Chondrocyte (in vitro differentiated cells): ENCODE measurements at regions not wholly inside any gene's neighbourhood (a gene's known extent, or its start where the extent isn't known, plus 50 kb on each side); places are given as distances from the start of the nearest gene placed in this dataset.
A peak's percentile ranks its signal among the peaks of the same experiment; 100 is the strongest.

Source experiments
- DNase-seq: peaks from one replicate; pipeline ENCODE4 v3.0.0; 2021; ENCODE audit warnings: mixed read lengths, low spot score
- H3K27ac Mint-ChIP-seq: one replicate; pipeline ENCODE4 v1.8.0; 2021; ENCODE audit warnings: mild to moderate bottlenecking, moderate library complexity, mixed read lengths; ENCODE audit not compliant: unreplicated experiment
- H3K27me3 Mint-ChIP-seq: 2 replicates; pipeline ENCODE4 v1.8.0; 2021; ENCODE audit warnings: low read depth, mixed read lengths
- H3K36me3 Mint-ChIP-seq: 2 replicates; pipeline ENCODE4 v1.8.0; 2021; ENCODE audit warnings: low read depth, mixed read lengths
- H3K4me1 Mint-ChIP-seq: 2 replicates; pipeline ENCODE4 v1.8.0; 2021; ENCODE audit warnings: low read depth, mild to moderate bottlenecking, mixed read lengths
- H3K4me3 Mint-ChIP-seq: one replicate; pipeline ENCODE4 v1.8.0; 2021; ENCODE audit warnings: mild to moderate bottlenecking, moderate library complexity, mixed read lengths; ENCODE audit not compliant: unreplicated experiment
- H3K9me3 Mint-ChIP-seq: 2 replicates; pipeline ENCODE4 v1.8.0; 2021; ENCODE audit warnings: low read depth, mixed read lengths
- CTCF ChIP-seq: fragments of 200-600 bp; sonication (generic); IDR thresholded peaks from 2 replicates; pipeline ENCODE4 v1.5.0; 2021; ENCODE audit warnings: antibody characterized with exemption, mild to moderate bottlenecking, moderate library complexity

- DNase-seq, result no peak
- Mint-ChIP-seq H3K4me3 (no peak overlapping the region), H3K27me3 (peaks cover 6% of the 10 kb centered on the region), H3K9me3 (no peaks in the 10 kb centered on the region), H3K27ac (no peak overlapping the region), H3K4me1 (no peaks in the 10 kb centered on the region), H3K36me3 (no peaks in the 10 kb centered on the region)
- TF ChIP-seq CTCF, result no peak
Measured at GRCh38 chr16:59163371-59164055, 429.4 kb upstream of the GOT2 start.

GRCh38 chr16:59161679-59162078, 427.6 kb upstream of the GOT2 start:
- peaks cover 6% of the 10 kb centered on the region for H3K27me3 Mint-ChIP-seq
- H3K4me3 Mint-ChIP-seq, result no peak overlapping the region
- TF ChIP-seq CTCF, result no peak
- no peaks in the 10 kb centered on the region for H3K36me3 Mint-ChIP-seq
- DNase-seq, result no peak
- H3K4me1 Mint-ChIP-seq, result no peaks in the 10 kb centered on the region
- no peaks in the 10 kb centered on the region for H3K9me3 Mint-ChIP-seq
- no peak overlapping the region for H3K27ac Mint-ChIP-seq

- H3K4me1 Mint-ChIP-seq, result peaks cover under 1% of the 10 kb centered on the region
- no peak for TF ChIP-seq CTCF
- H3K4me3 Mint-ChIP-seq, result no peak overlapping the region
- H3K27me3 Mint-ChIP-seq, result no peaks in the 10 kb centered on the region
- DNase-seq, result no peak
- H3K36me3 Mint-ChIP-seq, result no peaks in the 10 kb centered on the region
- no peak overlapping the region for H3K27ac Mint-ChIP-seq
- no peaks in the 10 kb centered on the region for H3K9me3 Mint-ChIP-seq
Measured at GRCh38 chr16:59154295-59154694, 420.2 kb upstream of the GOT2 start.

GRCh38 chr16:59148769-59149155, 414.6 kb upstream of the GOT2 start:
- H3K4me3 Mint-ChIP-seq, result no peak overlapping the region
- DNase-seq, result no peak

GRCh38 chr16:59148056-59148768, 414.1 kb upstream of the GOT2 start:
- TF ChIP-seq CTCF, result peak; percentile 45
- Mint-ChIP-seq H3K27me3 (no peaks in the 10 kb centered on the region), H3K4me1 (peaks cover 8% of the 10 kb centered on the region), H3K4me3 (no peak overlapping the region), H3K36me3 (no peaks in the 10 kb centered on the region), H3K27ac (no peak overlapping the region), H3K9me3 (no peaks in the 10 kb centered on the region)
- DNase-seq, result no peak

More at GRCh38 chr16:59148769-59149155, 414.6 kb upstream of the GOT2 start:
- TF ChIP-seq CTCF, result peak; percentile 13
- peaks cover 8% of the 10 kb centered on the region for H3K4me1 Mint-ChIP-seq
- no peaks in the 10 kb centered on the region for H3K9me3 Mint-ChIP-seq
- H3K27ac Mint-ChIP-seq, result no peak overlapping the region
- no peaks in the 10 kb centered on the region for H3K27me3 Mint-ChIP-seq
- H3K36me3 Mint-ChIP-seq, result no peaks in the 10 kb centered on the region
